GM18873 (cell line): ENCODE measurements at regions not wholly inside any gene's neighbourhood (a gene's known extent, or its start where the extent isn't known, plus 50 kb on each side); places are given as distances from the start of the nearest gene placed in this dataset.

Source experiments
- ATAC-seq: cut with Tn5 transposase; IDR thresholded peaks from one replicate; pipeline ENCODE4 v1.9.1; 2021; ENCODE audit warnings: mild to moderate bottlenecking, moderate library complexity, moderate number of reproducible peaks; ENCODE audit not compliant: unreplicated experiment, low FRiP score

GRCh38 chr6:14450133-14450504 is 332.5 kb downstream of the CD83 start:
- ATAC-seq: no peak

GRCh38 chr6:14450578-14450977 is 333.0 kb downstream of the CD83 start:
- no peak for ATAC-seq

GRCh38 chr6:14451594-14452374 is 334.2 kb downstream of the CD83 start:
- ATAC-seq: no peak

GRCh38 chr6:14452567-14453527 is 335.3 kb downstream of the CD83 start:
- no peak for ATAC-seq

- no peak for ATAC-seq
Observed at GRCh38 chr6:14453712-14454472, 336.3 kb downstream of the CD83 start.

GRCh38 chr6:14454473-14454775 is 336.9 kb downstream of the CD83 start:
- ATAC-seq: no peak

GRCh38 chr6:14455427-14455826 is 337.9 kb downstream of the CD83 start:
- no peak for ATAC-seq

GRCh38 chr6:14455876-14456648 is 338.5 kb downstream of the CD83 start:
- ATAC-seq: no peak

- ATAC-seq: no peak
Observed at GRCh38 chr6:14456941-14457340, 339.4 kb downstream of the CD83 start.

GRCh38 chr6:14458669-14459266 is 341.2 kb downstream of the CD83 start:
- ATAC-seq: no peak

- no peak for ATAC-seq
Observed at GRCh38 chr6:14459315-14459714, 341.7 kb downstream of the CD83 start.

- ATAC-seq: no peak
Observed at GRCh38 chr6:14460556-14460955, 343.0 kb downstream of the CD83 start.

- no peak for ATAC-seq
Observed at GRCh38 chr6:14462135-14462534, 344.6 kb downstream of the CD83 start.

- ATAC-seq: no peak
Observed at GRCh38 chr6:14462566-14462965, 345.0 kb downstream of the CD83 start.

GRCh38 chr6:14463110-14463509 is 345.5 kb downstream of the CD83 start:
- no peak for ATAC-seq

GRCh38 chr6:14464055-14464454 is 346.5 kb downstream of the CD83 start:
- no peak for ATAC-seq

GRCh38 chr6:14464716-14465115 is 347.1 kb downstream of the CD83 start:
- ATAC-seq: no peak

- no peak for ATAC-seq
Observed at GRCh38 chr6:14466278-14466677, 348.7 kb downstream of the CD83 start.

- ATAC-seq: no peak
Observed at GRCh38 chr6:14467591-14467990, 350.0 kb downstream of the CD83 start.
